HT1080 (cell line): ENCODE measurements at regions not wholly inside any gene's neighbourhood (a gene's known extent, or its start where the extent isn't known, plus 50 kb on each side); places are given as distances from the start of the nearest gene placed in this dataset.
A peak's percentile ranks its signal among the peaks of the same experiment; 100 is the strongest.
"Not testable (repeated sequence)": the region's sequence is repeated elsewhere in the genome, so short reads cannot be mapped to it uniquely, and the experiment has no call there.

Experiments used
- DNase-seq: peaks from one replicate; pipeline ENCODE4 v3.0.0-alpha.2; 2015; ENCODE audit warnings: low read depth

DNA sequence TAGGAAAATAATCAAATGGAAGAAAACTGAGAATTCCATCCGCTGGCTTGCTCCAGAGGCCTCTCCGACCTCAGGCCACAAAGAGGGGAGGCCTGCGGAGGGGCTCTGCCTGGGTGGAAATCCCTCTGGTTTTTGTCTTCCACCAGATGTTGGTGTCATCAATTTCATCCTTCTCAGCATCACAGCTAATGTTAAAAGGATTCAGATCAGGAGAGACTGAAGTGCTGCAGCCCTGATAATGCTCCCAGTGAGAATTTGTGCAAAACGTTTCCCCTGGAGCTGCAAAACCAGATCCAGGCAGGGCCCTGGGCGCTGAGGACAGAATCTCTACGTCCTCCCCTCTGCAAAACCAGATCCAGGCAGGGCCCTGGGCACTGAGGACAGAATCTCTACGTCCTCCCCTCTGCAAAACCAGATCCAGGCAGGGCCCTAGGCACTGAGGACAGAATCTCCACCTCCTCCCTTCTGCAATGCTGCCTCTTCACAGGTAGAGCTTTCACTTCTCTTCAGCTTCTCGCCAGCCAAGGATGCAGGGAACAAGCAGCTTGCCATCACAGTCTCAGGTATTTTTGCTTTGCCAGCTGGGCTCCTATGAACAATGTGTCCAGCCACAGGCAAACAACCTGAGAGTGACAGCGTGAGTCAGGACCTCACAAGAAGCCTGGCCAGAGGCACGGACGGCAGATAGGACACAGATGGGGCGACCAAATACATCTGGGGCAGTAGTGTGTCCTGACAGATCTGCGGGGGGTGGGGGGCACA, 81.2 kb downstream of the TMEM18 start:
- no peak for DNase-seq

DNA sequence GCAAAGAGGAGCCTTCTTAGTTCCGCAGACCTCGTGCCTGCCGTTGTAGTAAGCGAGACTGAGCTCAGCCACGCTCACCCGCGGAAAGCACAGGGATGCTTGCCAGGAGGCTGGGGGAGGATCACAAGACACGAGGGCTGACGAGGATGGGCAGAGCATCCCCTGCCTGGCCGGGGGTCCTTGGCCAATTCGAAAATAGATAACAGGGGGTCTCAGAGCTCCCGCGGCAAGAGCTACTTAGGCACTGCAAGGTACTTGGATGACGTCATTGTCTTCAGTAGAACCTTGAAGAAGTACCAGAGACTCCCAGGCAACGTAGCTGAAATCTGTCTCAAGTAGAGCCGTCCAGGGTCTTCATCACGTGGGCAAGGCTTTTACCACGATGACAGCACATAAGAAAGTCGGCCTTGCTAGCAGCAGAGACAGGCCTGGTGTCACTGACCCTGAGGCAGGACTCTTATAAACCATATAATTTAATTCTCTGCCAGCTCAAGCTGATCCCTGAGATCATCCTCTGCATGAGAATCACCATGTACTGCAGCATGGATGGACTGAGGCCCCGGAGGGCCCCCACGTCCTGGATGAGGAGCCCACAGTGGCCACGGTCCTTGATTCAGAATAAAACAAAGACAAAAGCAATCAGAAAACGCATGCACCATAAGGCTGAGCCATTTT, 81.9 kb downstream of the TMEM18 start:
- DNase-seq, result no peak

DNA sequence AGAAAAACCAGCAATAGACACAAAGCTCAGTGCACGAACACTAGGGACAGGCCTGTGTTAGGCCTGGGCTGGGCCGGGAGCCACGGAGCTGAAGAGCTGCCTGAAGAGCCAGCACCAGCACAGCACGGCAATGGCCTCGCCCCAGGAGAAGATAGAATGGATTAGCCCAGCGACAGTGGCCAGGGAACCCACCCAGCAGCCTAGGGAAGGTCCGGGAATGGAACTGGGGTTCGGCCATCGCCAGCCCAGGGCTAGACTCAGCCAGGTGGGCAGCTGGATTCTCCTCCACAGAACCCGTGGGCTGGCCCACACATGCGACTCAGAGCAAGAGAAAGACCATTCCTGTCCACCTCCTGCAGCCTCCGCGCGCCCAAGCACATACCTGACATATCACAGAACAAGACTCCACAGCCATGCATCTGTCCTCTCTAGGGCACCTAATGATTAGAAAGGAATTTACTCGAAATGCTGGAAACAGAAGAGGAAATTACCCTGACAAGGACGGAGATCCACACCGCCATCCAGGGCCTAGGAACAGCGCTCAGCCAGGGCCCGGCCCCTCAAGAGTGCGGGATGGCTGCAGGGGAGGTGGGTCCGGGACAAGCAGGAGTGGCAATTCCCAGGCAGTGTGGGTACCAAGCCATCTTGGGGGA, 82.8 kb downstream of the TMEM18 start:
- no peak for DNase-seq

- no peak for DNase-seq
Measured at GRCh38 chr2:593356-594026, 83.7 kb downstream of the TMEM18 start.

GRCh38 chr2:592737-593136, 84.5 kb downstream of the TMEM18 start:
- no peak for DNase-seq

DNA sequence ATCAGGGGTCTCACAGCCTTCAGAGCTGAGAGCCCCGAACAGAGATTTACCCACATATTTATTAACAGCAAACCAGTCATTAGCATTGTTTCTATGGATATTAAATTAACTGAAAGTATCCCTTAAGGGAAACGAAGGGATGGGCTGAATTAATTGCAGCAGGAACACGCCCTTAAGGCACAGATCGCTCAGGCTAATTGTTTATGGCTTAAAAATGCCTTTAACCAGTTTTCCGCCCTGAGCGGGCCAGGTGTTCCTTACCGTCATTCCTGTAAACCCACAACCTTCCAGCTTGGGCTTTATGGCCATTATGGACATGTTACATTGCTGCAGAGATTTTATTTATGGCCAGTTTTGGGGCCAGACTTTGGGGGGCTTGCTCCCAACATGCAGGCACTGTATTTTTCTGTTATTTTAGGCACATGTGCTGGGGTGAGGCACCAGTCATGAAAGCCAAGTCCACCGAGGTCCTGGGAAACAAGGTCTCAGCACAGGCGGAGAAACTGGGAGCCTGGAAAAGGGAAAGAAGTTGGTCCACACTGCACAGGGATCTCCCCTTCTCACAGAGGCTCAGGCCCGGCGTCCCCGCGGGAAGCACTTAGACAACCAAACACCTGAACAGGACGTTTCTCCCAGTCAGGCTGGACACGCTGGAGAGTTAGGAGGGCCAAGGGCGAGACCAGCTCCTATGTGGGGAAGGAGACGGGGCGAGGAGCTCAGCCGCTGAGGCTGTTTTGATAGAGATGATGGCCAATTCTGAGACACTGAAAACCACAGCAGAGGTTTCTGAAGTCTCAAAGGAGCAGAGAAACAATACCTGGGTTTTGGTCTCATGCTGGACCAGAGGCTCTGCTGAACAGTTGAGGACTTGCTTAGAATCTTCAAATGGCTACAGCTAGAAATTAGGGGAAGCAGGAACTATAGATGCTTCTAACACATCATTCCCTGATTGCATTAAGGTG, 86.7 kb downstream of the TMEM18 start:
- no peak for DNase-seq

GRCh38 chr2:589281-590130, 87.7 kb downstream of the TMEM18 start:
- DNase-seq, result no peak

DNA sequence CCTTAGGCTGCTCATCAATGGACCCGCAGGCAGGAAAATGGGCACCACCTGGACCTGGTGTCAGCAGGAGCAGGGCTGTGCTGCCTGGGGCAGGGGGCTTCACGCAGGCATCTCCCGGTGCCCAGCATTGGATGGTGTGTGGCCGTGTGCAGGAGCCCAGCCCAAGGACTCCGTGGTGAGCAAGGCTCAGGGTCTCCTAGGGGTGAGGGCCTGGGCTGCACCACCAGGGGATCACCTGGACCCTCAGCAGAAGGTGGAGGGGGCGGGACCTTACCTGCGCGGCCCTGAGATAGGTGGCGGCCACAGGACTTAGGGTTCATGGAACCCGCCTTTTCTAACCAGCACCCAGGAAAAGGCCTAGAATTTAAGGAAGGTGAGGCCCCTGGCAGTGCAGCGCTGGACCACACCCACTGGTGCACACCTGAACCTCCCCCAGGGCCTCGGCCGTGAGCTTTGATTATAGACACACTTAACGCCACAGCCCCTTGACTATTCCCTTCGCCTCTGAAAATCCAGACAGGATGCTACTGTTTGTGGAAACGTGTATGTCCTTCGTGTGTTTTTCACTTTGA, 89.0 kb downstream of the TMEM18 start:
- no peak for DNase-seq

DNA sequence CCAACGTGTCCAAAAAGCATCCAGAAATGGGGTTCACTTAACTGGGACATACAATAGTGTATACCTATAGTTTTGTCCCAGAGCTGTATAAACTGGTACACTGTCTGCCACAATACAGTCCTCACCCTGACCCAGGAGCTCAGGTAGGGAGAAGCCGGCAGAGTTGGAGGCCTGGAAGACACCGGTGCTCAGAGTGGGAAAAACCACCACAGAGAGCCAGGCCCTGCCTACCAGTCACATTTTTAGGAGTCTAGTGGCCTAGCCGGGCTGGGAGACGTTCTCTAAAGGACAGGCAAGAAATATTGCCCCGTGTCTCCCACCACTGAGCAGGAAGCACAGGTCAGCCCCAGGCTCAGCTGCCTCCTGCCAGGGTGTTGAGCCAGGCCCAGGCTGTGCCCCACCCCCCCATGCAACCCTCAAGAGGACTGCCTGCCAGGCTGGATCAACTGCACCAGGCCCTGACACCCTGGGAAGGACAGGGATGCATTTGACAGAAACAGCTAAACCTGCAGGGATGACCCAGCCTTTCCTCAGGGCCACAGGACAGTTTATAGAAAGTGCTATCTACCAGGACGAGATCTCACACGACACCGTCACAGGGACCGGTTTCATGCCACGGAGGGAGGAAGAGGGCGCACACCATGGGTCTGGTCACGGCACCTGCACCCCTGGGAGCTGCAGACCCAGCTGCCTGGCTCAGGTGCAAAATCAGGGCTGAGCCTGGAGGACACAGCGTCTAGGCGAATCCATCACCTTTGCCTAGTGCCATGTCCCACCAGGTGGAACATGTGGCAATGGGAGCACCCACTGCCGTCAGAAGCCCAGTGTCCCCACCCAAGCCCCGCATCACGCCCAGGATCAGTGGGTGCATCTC, 89.9 kb downstream of the TMEM18 start:
- DNase-seq, result no peak

DNA sequence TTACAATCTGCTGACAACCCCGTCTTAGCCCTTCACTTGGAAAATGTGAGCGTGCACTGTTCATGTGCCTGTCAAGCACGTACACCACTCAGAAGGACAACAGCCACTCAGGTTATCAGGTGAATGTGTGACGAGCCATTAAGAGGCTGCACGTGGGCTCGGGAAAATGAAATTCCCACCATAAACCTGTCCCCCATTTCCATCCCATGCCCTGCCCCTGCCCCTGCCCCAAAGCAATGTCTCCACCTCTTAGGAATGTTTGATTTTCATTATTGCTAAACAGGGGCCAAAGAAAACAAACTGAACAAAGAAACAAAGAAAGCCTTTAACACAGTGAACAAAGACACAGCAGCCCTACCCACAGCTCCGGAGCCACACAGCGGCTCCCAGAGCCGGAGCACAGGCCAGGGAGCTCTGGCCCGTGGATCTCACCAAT, 90.5 kb downstream of the TMEM18 start:
- no peak for DNase-seq

- DNase-seq, result peak; percentile 41
Measured at GRCh38 chr2:584863-585823, 92.1 kb downstream of the TMEM18 start.

- DNase-seq, result no peak
Measured at GRCh38 chr2:583666-584065, 93.5 kb downstream of the TMEM18 start.

- DNase-seq, result no peak
Measured at GRCh38 chr2:582792-583528, 94.2 kb downstream of the TMEM18 start.

DNA sequence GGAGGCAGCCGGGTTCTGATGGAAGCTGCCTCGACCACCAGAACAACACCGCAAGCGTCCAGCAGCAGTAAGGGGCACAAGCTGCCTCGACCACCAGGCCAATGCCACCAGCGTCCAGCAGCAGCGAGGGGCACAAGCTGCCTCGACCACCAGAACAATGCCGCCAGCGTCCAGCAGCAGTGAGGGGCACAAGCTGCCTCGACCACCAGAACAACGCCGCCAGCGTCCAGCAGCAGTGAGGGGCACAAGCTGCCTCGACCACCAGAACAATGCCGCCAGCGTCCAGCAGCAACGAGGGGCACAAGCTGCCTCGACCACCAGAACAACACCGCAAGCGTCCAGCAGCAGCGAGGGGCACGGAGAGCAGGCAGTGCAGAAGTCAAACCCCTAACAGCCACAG, 94.9 kb downstream of the TMEM18 start:
- DNase-seq, result not testable (repeated sequence)

DNA sequence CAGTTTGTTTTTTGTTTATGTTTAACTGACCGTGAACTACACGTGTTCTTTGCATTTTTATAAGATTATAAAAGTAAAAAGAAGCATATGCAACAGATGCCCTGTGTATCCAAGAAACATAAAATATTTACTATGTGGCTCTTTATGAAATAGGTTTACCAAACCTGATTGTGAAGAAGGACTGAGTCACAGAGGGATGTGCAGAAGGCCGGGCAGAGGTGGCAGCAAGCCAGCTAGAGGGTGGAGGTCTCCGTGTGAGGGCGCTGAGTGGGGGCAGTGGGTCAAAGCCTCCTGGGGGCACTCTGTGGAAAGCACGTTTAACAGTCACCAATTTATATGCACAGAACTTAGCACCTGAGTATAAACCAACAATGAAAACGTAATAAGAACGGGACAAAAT, 97.2 kb downstream of the TMEM18 start:
- no peak for DNase-seq

DNA sequence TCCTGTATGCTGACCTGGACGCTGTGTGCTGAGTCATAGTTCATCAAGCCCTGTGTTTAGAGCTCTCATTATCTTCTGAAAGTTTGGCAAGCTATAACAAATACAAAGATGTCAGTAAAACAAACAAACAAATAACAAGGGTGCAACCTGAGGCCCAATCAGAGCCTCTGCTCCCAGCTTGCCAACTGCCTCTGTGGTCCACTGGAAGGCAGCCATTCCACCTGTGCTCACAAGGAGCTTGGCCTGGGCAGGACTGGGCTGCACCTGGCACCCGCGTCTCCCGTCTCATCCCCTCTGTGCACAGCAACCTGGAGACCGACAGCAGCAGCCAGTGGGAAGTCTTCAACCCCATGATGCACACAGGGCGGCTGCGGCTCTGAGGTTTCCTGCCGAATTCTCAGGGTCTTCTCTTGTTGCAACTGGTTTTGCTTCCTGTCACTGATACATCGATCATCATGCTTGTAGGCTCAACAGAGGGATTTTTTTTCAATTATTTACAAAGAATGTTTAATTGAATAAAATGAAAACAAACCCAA, 97.8 kb downstream of the TMEM18 start:
- DNase-seq, result peak; percentile 16
